ENCODE measurements at regions not wholly inside any gene's neighbourhood (a gene's known extent, or its start where the extent isn't known, plus 50 kb on each side); places are given as distances from the start of the nearest gene placed in this dataset.

GRCh38 chr6:67633058-67633457, 1002.0 kb upstream of the ADGRB3 start:
- no peak for DNase-seq

GRCh38 chr6:67630146-67630545, 1004.9 kb upstream of the ADGRB3 start:
- no peak for DNase-seq

GRCh38 chr6:67629258-67629657, 1005.8 kb upstream of the ADGRB3 start:
- no peak for DNase-seq

- no peak for DNase-seq
Measured at GRCh38 chr6:67615796-67616195, 1019.3 kb upstream of the ADGRB3 start.

- no peak for DNase-seq
Measured at GRCh38 chr6:67608099-67608749, 1026.9 kb upstream of the ADGRB3 start.

GRCh38 chr6:67606906-67607828, 1027.9 kb upstream of the ADGRB3 start:
- DNase-seq = no peak

- DNase-seq = no peak
Measured at GRCh38 chr6:67594366-67594765, 1040.7 kb upstream of the ADGRB3 start.

- DNase-seq = no peak
Measured at GRCh38 chr6:67593247-67593646, 1041.8 kb upstream of the ADGRB3 start.

GRCh38 chr6:67591910-67592309, 1043.2 kb upstream of the ADGRB3 start:
- DNase-seq = no peak

- DNase-seq = no peak
Measured at GRCh38 chr6:67567842-67568241, 1067.2 kb upstream of the ADGRB3 start.

GRCh38 chr6:67563671-67564070, 1071.4 kb upstream of the ADGRB3 start:
- no peak for DNase-seq

GRCh38 chr6:67560068-67560467, 1075.0 kb upstream of the ADGRB3 start:
- no peak for DNase-seq

GRCh38 chr6:67558985-67559384, 1076.1 kb upstream of the ADGRB3 start:
- no peak for DNase-seq

- no peak for DNase-seq
Measured at GRCh38 chr6:67544851-67545452, 1090.1 kb upstream of the ADGRB3 start.

- DNase-seq = no peak
Measured at GRCh38 chr6:67541586-67541985, 1093.5 kb upstream of the ADGRB3 start.

GRCh38 chr6:67538032-67538431, 1097.0 kb upstream of the ADGRB3 start:
- DNase-seq = no peak

- DNase-seq = no peak
Measured at GRCh38 chr6:67535946-67536345, 1099.1 kb upstream of the ADGRB3 start.

- no peak for DNase-seq
Measured at GRCh38 chr6:67506352-67506751, 1128.7 kb upstream of the ADGRB3 start.

- no peak for DNase-seq
Measured at GRCh38 chr6:67501755-67502154, 1133.3 kb upstream of the ADGRB3 start.

- no peak for DNase-seq
Measured at GRCh38 chr6:67497749-67498148, 1137.3 kb upstream of the ADGRB3 start.

- DNase-seq = no peak
Measured at GRCh38 chr6:67496191-67496590, 1138.9 kb upstream of the ADGRB3 start.

GRCh38 chr6:67493682-67494081, 1141.4 kb upstream of the ADGRB3 start:
- DNase-seq = no peak

GRCh38 chr6:67475700-67476099, 1159.4 kb upstream of the ADGRB3 start:
- DNase-seq = no peak

- no peak for DNase-seq
Measured at GRCh38 chr6:67467341-67467740, 1167.7 kb upstream of the ADGRB3 start.
